PC-3 (cell line): ENCODE measurements at regions not wholly inside any gene's neighbourhood (a gene's known extent, or its start where the extent isn't known, plus 50 kb on each side); places are given as distances from the start of the nearest gene placed in this dataset.

Experiments used
- ATAC-seq: fragments of 200-7000 bp; cut with Tn5 transposase; 2 replicates; pipeline ENCODE4 v1.9.1; 2020; ENCODE audit warnings: mild to moderate bottlenecking, moderate library complexity
- BruUV-seq: library from RNA; stranded (reverse); fragments of 400-500 nt; replicated peaks from 2 replicates; lab custom pipeline; 2021; lab: Mats Ljungman, UMichigan
- CTCF ChIA-PET: fragments of 300-600 bp; sonication (Branson Sonifier 250); formaldehyde crosslinking; loops from one replicate; lab custom pipeline; 2022; ENCODE audit warnings: antibody characterized with exemption; lab: Charles Lee
- POLR2A ChIA-PET: fragments of 300-600 bp; sonication (Branson Sonifier 250); formaldehyde crosslinking; loops from one replicate; lab custom pipeline; 2022; ENCODE audit warnings: antibody characterized with exemption; ENCODE audit not compliant: unreplicated experiment; lab: Charles Lee
- DNase-seq: peaks from one replicate; pipeline ENCODE4 v3.0.0-alpha.2; 2015
- H2AFZ ChIP-seq: fragments of 300-600 bp; sonication (generic); 2 replicates; pipeline ENCODE4 v1.6.0; 2016; ENCODE audit warnings: antibody characterized with exemption, low read length
- H3F3A ChIP-seq: fragments of 300-600 bp; sonication (generic); one replicate; pipeline ENCODE4 v1.6.0; 2017; ENCODE audit warnings: antibody characterized with exemption, low read length, control low read depth, mild to moderate bottlenecking; ENCODE audit not compliant: unreplicated experiment
- H3K27ac ChIP-seq: fragments of 300-600 bp; sonication (generic); 2 replicates; pipeline ENCODE4 v1.5.1; 2016; ENCODE audit warnings: mild to moderate bottlenecking, low read length
- H3K27me3 ChIP-seq: fragments of 300-600 bp; sonication (generic); 2 replicates; pipeline ENCODE4 v1.6.1; 2016; ENCODE audit warnings: low read length, mixed read lengths
- H3K36me3 ChIP-seq: fragments of 300-600 bp; sonication (generic); 2 replicates; pipeline ENCODE4 v1.6.1; 2016; ENCODE audit warnings: low read depth, mixed run types, low read length, mixed read lengths
- H3K4me1 ChIP-seq: fragments of 300-600 bp; sonication (generic); 2 replicates; pipeline ENCODE4 v1.5.1; 2016; ENCODE audit warnings: low read length; ENCODE audit not compliant: insufficient read depth
- H3K4me2 ChIP-seq: fragments of 300-600 bp; sonication (generic); 2 replicates; pipeline ENCODE4 v1.6.0; 2016; ENCODE audit warnings: low read length
- H3K4me3 ChIP-seq: fragments of 300-600 bp; sonication (generic); 2 replicates; pipeline ENCODE4 v1.5.1; 2016; ENCODE audit warnings: mild to moderate bottlenecking, low read length, mixed read lengths
- H3K79me2 ChIP-seq: fragments of 300-600 bp; sonication (generic); 2 replicates; pipeline ENCODE4 v1.6.1; 2017; ENCODE audit warnings: low read length, mixed read lengths
- H3K9ac ChIP-seq: fragments of 300-600 bp; sonication (generic); 2 replicates; pipeline ENCODE4 v1.6.0; 2016; ENCODE audit warnings: mild to moderate bottlenecking, low read length
- H3K9me2 ChIP-seq: fragments of 300-600 bp; sonication (generic); replicated peaks from 2 replicates; pipeline ENCODE4 v1.6.1; 2016; ENCODE audit warnings: mixed run types, low read length, mixed read lengths
- H3K9me3 ChIP-seq: fragments of 300-600 bp; sonication (generic); 2 replicates; pipeline ENCODE4 v1.6.1; 2016; ENCODE audit warnings: low read length, mixed read lengths
- H4K20me1 ChIP-seq: fragments of 300-600 bp; sonication (generic); 2 replicates; pipeline ENCODE4 v1.6.1; 2016; ENCODE audit warnings: low read length, mixed read lengths
- EZH2 ChIP-seq: fragments of 300-600 bp; sonication (generic); IDR thresholded peaks from one replicate; pipeline ENCODE4 v1.6.1; 2017; ENCODE audit warnings: antibody characterized with exemption, mild to moderate bottlenecking, low read length; ENCODE audit not compliant: unreplicated experiment
- EZH2phosphoT487 ChIP-seq: fragments of 300-600 bp; sonication (generic); IDR thresholded peaks from 2 replicates; pipeline ENCODE4 v1.6.1; 2018; ENCODE audit warnings: mild to moderate bottlenecking, antibody characterized with exemption, low read length, borderline replicate concordance
- intact Hi-C: fragments of 100-400 bp; cut with micrococcal nuclease; formaldehyde crosslinking; loops from 2 replicates; pipeline ENCODE4 v1.9.0; 2023
- TF ChIP-seq, protein P1 (sequence below): fragments of 300-600 bp; sonication (generic); conservative IDR thresholded peaks from 2 replicates; pipeline ENCODE4 v1.5.1; 2017; ENCODE audit warnings: antibody characterized with exemption, low read depth, mild to moderate bottlenecking, low read length

DNA sequence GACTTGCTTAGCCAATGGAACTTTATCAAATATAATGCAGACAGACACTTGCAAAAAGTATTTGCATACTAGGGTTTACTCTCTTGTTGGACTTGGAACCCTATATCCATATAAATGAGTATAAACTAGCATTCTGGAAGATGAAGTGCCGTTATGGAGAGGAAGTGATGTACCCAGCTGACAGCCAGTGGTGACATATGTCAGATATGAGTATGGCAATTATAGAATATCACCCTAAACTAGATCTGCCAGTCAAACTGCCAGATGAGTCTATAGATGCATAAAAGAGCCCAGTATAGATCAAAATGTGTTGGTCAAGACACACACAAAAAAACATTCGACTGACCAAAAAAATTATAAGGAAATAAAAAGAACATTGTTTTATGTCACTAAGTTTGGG, 739.3 kb downstream of the PLA2G4A start:
- no peak for TF ChIP-seq EZH2phosphoT487
- no peak for TF ChIP-seq EZH2
- TF ChIP-seq, protein P1, sequence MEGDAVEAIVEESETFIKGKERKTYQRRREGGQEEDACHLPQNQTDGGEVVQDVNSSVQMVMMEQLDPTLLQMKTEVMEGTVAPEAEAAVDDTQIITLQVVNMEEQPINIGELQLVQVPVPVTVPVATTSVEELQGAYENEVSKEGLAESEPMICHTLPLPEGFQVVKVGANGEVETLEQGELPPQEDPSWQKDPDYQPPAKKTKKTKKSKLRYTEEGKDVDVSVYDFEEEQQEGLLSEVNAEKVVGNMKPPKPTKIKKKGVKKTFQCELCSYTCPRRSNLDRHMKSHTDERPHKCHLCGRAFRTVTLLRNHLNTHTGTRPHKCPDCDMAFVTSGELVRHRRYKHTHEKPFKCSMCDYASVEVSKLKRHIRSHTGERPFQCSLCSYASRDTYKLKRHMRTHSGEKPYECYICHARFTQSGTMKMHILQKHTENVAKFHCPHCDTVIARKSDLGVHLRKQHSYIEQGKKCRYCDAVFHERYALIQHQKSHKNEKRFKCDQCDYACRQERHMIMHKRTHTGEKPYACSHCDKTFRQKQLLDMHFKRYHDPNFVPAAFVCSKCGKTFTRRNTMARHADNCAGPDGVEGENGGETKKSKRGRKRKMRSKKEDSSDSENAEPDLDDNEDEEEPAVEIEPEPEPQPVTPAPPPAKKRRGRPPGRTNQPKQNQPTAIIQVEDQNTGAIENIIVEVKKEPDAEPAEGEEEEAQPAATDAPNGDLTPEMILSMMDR: no peak
- Histone ChIP-seq H3K36me3 (no peaks in the 10 kb centered on the region), H3K4me3 (no peak overlapping the region), H3K4me1 (no peaks in the 10 kb centered on the region), H3F3A (no peaks in the 10 kb centered on the region), H4K20me1 (no peaks in the 10 kb centered on the region), H3K9ac (no peak overlapping the region), H2AFZ (no peak overlapping the region), H3K4me2 (no peak overlapping the region), H3K9me2 (no peaks in the 10 kb centered on the region), H3K9me3 (no peaks in the 10 kb centered on the region), H3K79me2 (no peaks in the 10 kb centered on the region), H3K27me3 (no peaks in the 10 kb centered on the region), H3K27ac (no peak overlapping the region)
- intact Hi-C loops: no loop called here
- ChIA-PET CTCF (no interaction called here), POLR2A (no interaction called here)
- no peak for ATAC-seq
- no peak for DNase-seq
- BruUV-seq: no TSS peak

DNA sequence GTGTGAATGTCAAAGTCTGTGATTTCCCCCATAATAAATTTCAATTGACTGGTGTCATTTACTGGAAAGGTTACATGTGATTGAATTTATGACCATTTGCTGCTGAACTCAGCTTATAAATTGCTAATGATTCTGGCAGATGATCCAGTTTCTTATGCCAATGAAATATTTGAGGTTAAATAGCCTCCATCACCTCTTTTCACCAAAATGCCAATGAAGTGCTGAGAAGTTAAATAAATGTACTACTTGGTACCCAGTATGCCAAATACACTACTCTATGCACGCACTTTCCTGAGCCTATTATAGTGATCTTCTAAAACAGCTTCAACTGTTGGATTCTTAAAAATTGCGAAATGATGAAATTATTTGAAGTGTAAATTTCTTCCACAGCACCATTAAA, 741.4 kb downstream of the PLA2G4A start:
- H3K4me1 ChIP-seq: no peaks in the 10 kb centered on the region
- no peaks in the 10 kb centered on the region for H3K9me2 ChIP-seq
- H3K79me2 ChIP-seq: no peaks in the 10 kb centered on the region
- no peak overlapping the region for H3K27ac ChIP-seq
- no peaks in the 10 kb centered on the region for H4K20me1 ChIP-seq
- H3F3A ChIP-seq: no peaks in the 10 kb centered on the region
- intact Hi-C loops: no loop called here
- no peak overlapping the region for H3K9ac ChIP-seq
- TF ChIP-seq EZH2phosphoT487 (no peak), EZH2 (no peak)
- TF ChIP-seq, protein P1: no peak
- no peaks in the 10 kb centered on the region for H3K36me3 ChIP-seq
- ATAC-seq: no peak
- H3K4me3 ChIP-seq: no peak overlapping the region
- DNase-seq: no peak
- no peak overlapping the region for H2AFZ ChIP-seq
- no peaks in the 10 kb centered on the region for H3K9me3 ChIP-seq
- no peak overlapping the region for H3K4me2 ChIP-seq
- BruUV-seq: no TSS peak
- CTCF ChIA-PET: no interaction called here
- POLR2A ChIA-PET: no interaction called here
- no peaks in the 10 kb centered on the region for H3K27me3 ChIP-seq

DNA sequence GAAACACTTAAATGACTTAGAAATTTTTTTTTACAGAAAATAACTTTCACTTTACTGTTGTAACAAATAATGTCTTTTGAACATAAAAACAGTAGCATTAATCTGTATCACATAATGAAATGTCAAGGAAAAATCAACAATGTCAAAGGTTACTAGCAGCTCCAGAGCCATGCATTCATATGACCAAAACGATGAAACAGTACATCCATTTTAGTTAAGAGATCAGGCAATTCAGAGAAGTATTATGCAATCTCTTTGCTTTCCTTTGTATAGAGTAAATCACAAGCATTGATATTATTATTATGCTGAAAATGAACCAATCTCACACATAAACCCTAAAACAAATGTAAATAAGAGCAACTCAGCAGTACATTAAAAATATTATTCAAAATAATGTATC, 748.9 kb downstream of the PLA2G4A start:
- H3K9me3 ChIP-seq: no peaks in the 10 kb centered on the region
- ChIA-PET POLR2A (no interaction called here), CTCF (no interaction called here)
- ATAC-seq (no peak), DNase-seq (no peak)
- intact Hi-C loops: no loop called here
- BruUV-seq: no TSS peak
- no peaks in the 10 kb centered on the region for H3K79me2 ChIP-seq
- H3K4me2 ChIP-seq: no peak overlapping the region
- no peak overlapping the region for H3K9ac ChIP-seq
- no peaks in the 10 kb centered on the region for H3K9me2 ChIP-seq
- TF ChIP-seq, protein P1: no peak
- TF ChIP-seq EZH2phosphoT487: no peak
- TF ChIP-seq EZH2: no peak
- no peaks in the 10 kb centered on the region for H4K20me1 ChIP-seq
- H3K27me3 ChIP-seq: no peaks in the 10 kb centered on the region
- H3K27ac ChIP-seq: no peak overlapping the region
- no peaks in the 10 kb centered on the region for H3K4me1 ChIP-seq
- no peak overlapping the region for H2AFZ ChIP-seq
- no peaks in the 10 kb centered on the region for H3K36me3 ChIP-seq
- H3K4me3 ChIP-seq: no peak overlapping the region
- no peaks in the 10 kb centered on the region for H3F3A ChIP-seq
